ENCODE measurements at regions not wholly inside any gene's neighbourhood (a gene's known extent, or its start where the extent isn't known, plus 50 kb on each side); places are given as distances from the start of the nearest gene placed in this dataset.

GRCh38 chr5:173768267-173768806 lies 119.8 kb upstream of the CPEB4 start:
- H3K27me3 ChIP-seq = no peaks in the 10 kb centered on the region
- TF ChIP-seq CTCF (IDR thresholded peaks at IDR 0.05; ENCODE audit: low read depth, low read length) = no peak
- no peak for DNase-seq
- H3K4me1 ChIP-seq = peaks cover 13% of the 10 kb centered on the region
- no peak overlapping the region for H3K4me3 ChIP-seq (ENCODE audit: low read depth, low read length)
- H3K36me3 ChIP-seq = no peaks in the 10 kb centered on the region
- no peaks in the 10 kb centered on the region for H3K9me3 ChIP-seq

- no peaks in the 10 kb centered on the region for H3K9me3 ChIP-seq
- no peaks in the 10 kb centered on the region for H3K36me3 ChIP-seq
- H3K4me3 ChIP-seq (ENCODE audit: low read depth, low read length) = no peak overlapping the region
- H3K27me3 ChIP-seq = no peaks in the 10 kb centered on the region
- no peak for DNase-seq
- no peak for TF ChIP-seq CTCF (IDR thresholded peaks at IDR 0.05; ENCODE audit: low read depth, low read length)
- peaks cover 13% of the 10 kb centered on the region for H3K4me1 ChIP-seq
Observed at GRCh38 chr5:173768891-173769290, 119.3 kb upstream of the CPEB4 start.

- peaks cover 4% of the 10 kb centered on the region; the same call in 1 of the 2 replicates for H3K4me1 ChIP-seq
- no peak for DNase-seq
- no peaks in the 10 kb centered on the region for H3K36me3 ChIP-seq
- no peaks in the 10 kb centered on the region for H3K27me3 ChIP-seq
- H3K9me3 ChIP-seq = no peaks in the 10 kb centered on the region
- no peak for TF ChIP-seq CTCF (IDR thresholded peaks at IDR 0.05; ENCODE audit: low read depth, low read length)
- no peak overlapping the region for H3K4me3 ChIP-seq (ENCODE audit: low read depth, low read length)
Observed at GRCh38 chr5:173770637-173771036, 117.5 kb upstream of the CPEB4 start.

GRCh38 chr5:173771121-173771724 lies 116.9 kb upstream of the CPEB4 start:
- peaks cover 1% of the 10 kb centered on the region; the same call in 1 of the 2 replicates for H3K4me1 ChIP-seq
- no peaks in the 10 kb centered on the region for H3K9me3 ChIP-seq
- H3K27me3 ChIP-seq = no peaks in the 10 kb centered on the region
- no peak for TF ChIP-seq CTCF (IDR thresholded peaks at IDR 0.05; ENCODE audit: low read depth, low read length)
- DNase-seq = no peak
- H3K4me3 ChIP-seq (ENCODE audit: low read depth, low read length) = no peak overlapping the region
- no peaks in the 10 kb centered on the region for H3K36me3 ChIP-seq

GRCh38 chr5:173771725-173772383 lies 116.3 kb upstream of the CPEB4 start:
- no peak overlapping the region for H3K4me3 ChIP-seq (ENCODE audit: low read depth, low read length)

More at GRCh38 chr5:173771725-173772383, 116.3 kb upstream of the CPEB4 start:
- Histone ChIP-seq H3K4me1 (peaks cover 2% of the 10 kb centered on the region), H3K36me3 (no peaks in the 10 kb centered on the region), H3K9me3 (no peaks in the 10 kb centered on the region), H3K27me3 (no peaks in the 10 kb centered on the region)
- no peak for DNase-seq
- TF ChIP-seq CTCF (IDR thresholded peaks at IDR 0.05; ENCODE audit: low read depth, low read length) = no peak

Data from BE2C (cell line).